Gastroesophageal sphincter (tissue), 3 donors: ENCODE measurements at regions not wholly inside any gene's neighbourhood (a gene's known extent, or its start where the extent isn't known, plus 50 kb on each side); places are given as distances from the start of the nearest gene placed in this dataset.

Experiments
- CTCF ChIP-seq, 4 experiments: fragments of 200-600 bp in 2 of 4; fragments of 450-650 bp in 2 of 4; sonication (generic) in 1 of 4; IDR thresholded peaks; one replicate each; pipeline ENCODE4 v1.5.1; 2017 to 2019; ENCODE audit warnings: antibody characterized with exemption in 4 of 4, mild to moderate bottlenecking in 2 of 4, moderate library complexity in 2 of 4
- EP300 ChIP-seq: sonication (generic); formaldehyde crosslinking; IDR thresholded peaks from one replicate; pipeline ENCODE4 v1.6.1; 2017; ENCODE audit warnings: antibody characterized with exemption, mild to moderate bottlenecking
- POLR2A ChIP-seq, 2 donors: fragments of 450-650 bp; IDR thresholded peaks; one replicate each; pipeline ENCODE4 v1.6.1; 2017; ENCODE audit warnings: antibody characterized with exemption in 2 of 2, mild to moderate bottlenecking in 2 of 2, moderate library complexity in 1 of 2
- POLR2AphosphoS5 ChIP-seq: sonication (generic); formaldehyde crosslinking; IDR thresholded peaks from one replicate; pipeline ENCODE4 v1.6.1; 2017; ENCODE audit warnings: antibody characterized with exemption

DNA sequence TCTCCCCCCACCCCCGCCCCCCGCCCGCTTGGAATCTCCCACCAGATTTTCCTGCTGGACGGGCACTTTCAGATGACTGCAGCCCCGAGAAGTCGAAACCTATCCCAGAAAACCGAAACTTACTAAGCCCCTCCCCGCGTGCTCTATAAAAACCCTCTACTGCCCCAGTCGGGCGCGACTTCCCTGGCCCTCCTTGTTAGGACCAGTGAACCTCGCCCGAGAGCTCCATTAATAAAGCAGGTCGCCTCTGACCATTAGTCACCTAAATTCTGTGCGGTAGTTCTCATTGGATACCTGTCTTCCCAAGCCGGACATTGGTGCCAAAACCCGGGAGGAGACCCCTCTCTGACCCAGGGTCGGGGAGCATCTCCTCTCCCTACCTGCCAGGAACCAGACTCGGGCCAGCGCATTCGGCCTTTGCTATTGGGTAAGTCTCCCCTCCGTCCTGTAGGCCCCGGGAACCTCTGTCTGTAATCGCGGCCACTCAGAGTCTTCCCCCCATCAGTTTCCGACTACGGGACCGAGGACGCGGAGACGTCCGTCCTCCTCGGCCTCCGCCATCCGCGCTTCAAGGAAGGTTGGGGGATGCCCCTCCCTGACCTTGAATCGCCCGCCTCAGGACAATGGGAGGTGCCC is 958.0 kb downstream of the RPA4 start:
- TF ChIP-seq CTCF (IDR thresholded peaks at IDR 0.05) (no peak), POLR2A (IDR thresholded peaks at IDR 0.05) (no peak), EP300 (no peak), POLR2AphosphoS5 (no peak)
